ENCODE measurements at regions not wholly inside any gene's neighbourhood (a gene's known extent, or its start where the extent isn't known, plus 50 kb on each side); places are given as distances from the start of the nearest gene placed in this dataset.

- DNase-seq: no peak
Measured at GRCh38 chr11:128407962-128408361, 179.4 kb downstream of the ETS1 start.

DNA sequence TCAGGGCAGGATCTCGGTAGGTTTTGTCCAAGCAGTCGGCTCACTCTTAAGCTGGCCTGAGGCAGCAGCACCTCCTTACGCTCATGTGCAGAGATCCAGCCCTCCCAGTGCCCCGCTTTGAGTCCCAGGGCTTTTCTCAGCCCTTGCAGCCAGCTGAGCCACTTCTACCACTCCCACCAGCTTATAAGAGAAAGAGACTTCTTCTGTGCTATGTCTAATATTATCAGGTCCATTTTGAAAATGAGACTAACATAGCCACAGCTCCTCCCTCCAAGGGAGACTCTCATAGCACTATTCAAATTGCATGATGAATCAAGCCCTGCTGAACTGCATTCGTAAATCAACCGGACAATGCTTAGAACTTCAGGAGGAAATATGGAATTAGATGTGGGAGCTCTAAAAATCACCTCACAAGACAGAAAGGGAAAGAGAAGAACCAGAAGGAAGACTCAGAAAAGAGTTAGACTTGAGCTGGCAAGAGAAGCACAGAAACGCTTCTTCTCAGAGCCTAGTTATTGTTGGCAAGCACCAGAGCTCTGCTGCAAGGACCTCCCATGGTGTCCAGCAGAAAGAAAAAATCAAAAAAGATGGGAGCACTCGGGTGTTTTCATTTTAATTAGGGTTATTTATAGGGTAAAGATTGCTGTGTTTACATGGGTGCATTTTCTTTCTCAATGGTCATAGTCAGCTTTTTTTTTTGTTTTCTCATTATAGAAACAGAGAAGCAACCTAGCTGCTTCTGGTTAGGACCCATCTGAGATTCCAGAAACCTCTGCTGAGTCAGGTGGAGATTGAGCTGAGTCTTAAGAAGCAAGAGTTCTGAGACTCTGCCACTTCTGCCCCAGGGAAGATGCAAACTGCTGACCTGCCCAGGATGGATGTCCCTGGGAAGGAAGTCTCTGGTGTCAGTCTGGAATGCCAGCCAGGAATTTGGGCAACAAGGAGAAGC lies 181.4 kb downstream of the ETS1 start:
- no peak for DNase-seq

- no peak for DNase-seq
Measured at GRCh38 chr11:128405112-128405511, 182.2 kb downstream of the ETS1 start.

GRCh38 chr11:128404437-128404836 lies 182.9 kb downstream of the ETS1 start:
- no peak for DNase-seq

DNA sequence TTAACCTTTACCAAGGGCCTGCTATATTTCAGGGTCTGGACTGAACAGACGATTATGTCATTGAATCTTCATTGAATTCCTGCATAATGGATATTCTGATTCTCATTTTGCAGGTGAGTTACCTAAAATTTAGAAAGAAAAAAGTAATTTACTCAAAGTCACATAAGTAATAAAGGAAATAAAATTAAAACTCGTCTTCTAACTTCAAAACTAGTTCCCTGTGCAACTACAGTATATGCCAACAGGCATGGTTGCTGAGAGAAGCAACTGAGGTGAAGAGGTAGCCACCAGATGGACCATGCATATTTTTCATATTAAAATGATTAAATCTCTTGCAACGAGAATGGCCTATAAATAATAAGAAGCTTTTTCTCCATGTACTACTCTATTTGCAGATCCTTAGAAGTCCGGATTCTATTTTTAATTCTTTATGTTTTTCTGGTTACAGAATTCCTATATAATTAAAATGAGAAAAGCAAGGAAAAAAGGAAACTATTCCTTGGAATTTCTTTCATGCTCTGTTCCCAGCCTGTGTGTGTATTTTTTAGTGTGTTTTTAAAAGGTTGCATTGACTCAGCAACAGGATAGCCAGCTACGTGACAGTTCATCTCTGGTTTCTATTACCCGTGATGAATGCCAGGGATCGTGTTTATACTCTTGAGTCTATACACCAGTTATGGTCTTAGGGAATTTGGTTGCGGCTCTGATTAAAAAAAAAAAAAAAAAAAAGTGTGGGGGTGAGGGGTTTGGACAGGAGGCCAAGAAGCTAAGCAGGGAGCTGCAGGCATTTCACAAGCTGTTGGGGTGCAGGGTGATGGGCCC lies 186.8 kb downstream of the ETS1 start:
- DNase-seq: no peak

- no peak for DNase-seq
Measured at GRCh38 chr11:128399251-128400121, 187.9 kb downstream of the ETS1 start.

DNA sequence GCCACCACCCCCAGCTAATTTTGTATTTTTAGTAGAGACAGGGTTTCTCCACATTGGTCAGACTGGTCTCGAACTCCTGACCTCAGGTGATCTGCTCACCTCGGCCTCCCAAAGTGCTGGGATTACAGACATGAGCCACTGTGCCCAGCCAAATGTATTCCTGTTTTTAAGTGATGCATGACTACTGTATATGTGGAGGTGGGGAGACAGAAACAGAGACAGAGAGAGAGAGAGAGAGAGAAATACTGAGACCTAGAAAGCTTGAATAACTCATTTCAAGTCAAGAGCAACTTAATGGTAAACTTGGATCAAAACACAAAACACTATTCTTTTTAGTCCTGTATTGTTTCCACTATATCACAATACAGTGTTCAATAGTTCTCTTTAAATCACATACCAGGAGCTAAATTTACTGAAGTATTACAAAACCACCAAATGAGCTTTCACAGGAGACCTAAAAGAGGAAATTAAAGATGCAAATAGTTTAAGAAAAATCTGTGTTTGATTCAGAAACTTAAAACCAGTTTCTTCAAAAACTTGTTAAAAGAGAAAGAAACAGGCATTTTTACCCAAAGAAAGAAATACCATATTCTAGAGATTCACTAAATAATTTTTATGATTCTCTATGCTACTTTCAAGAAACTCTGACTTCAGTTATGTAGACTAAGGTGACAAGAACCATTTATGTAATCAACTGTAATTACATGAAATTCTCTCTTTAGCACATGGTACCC lies 188.7 kb downstream of the ETS1 start:
- no peak for DNase-seq

DNA sequence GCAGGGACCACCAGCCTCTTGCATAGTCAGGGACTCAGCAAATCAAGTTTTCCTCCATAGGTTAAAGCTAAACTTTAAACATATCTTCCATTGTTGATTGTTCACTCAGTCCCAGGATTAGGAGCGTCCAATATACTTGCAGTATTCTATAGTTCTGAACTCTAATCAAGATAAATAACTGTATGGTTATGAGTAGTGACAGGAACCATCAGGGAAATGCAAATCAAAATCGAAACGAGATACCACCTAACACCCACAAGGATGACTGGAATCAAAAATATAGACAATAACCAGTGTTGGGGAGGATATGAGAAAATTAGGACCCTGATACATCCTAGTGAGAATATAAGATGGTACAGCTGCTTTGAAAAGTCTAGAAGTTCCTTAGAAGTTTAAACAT lies 190.0 kb downstream of the ETS1 start:
- DNase-seq: no peak

GRCh38 chr11:128394431-128395089 lies 192.8 kb downstream of the ETS1 start:
- DNase-seq: no peak

- no peak for DNase-seq
Measured at GRCh38 chr11:128392259-128392658, 195.1 kb downstream of the ETS1 start.

GRCh38 chr11:128391811-128392210 lies 195.5 kb downstream of the ETS1 start:
- no peak for DNase-seq

DNA sequence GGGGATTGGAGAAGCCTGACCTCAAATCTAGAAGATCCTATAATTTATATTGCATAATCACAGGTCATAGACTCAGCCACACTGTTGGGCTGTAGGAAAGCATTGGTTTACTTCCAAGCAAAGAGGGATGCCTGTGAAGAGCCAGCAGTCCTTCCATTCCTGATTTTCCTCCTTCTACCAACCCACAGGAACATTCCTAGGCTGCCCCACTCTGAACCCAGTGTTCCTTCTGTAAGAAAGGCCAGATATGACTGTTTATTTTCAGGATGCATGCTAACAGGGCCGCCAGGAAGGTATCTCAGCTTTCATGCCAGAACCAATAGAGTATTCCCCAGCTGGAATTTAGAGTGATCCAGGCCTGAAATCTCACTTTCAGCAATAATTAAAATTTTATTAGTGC lies 197.1 kb downstream of the ETS1 start:
- no peak for DNase-seq

DNA sequence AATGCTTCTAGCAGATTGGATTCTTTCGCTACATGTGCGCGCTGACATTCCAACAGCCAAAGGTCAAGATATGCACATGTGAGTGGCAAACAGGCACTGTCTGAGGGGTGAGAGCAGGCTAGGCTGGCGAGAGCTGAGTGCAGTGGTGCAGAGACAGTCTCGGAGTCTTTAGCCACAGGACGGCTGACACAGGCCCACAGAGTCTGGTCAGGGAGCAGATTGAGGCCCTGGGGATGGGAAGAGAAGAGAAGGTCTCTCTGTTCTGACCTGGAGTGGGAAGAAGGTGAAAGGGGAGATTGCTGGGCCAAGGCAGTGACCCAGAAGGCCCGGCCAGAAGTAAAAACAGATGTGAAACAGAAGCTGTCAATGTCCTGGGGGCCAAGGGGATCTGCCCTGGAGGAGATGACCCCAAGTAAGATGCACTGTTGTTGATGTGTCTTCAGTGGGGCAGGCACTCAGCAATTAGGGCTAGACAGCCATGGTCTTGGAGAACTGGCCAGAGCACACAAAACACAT lies 197.8 kb downstream of the ETS1 start:
- DNase-seq: no peak

- DNase-seq: no peak
Measured at GRCh38 chr11:128388206-128388815, 199.0 kb downstream of the ETS1 start.

DNA sequence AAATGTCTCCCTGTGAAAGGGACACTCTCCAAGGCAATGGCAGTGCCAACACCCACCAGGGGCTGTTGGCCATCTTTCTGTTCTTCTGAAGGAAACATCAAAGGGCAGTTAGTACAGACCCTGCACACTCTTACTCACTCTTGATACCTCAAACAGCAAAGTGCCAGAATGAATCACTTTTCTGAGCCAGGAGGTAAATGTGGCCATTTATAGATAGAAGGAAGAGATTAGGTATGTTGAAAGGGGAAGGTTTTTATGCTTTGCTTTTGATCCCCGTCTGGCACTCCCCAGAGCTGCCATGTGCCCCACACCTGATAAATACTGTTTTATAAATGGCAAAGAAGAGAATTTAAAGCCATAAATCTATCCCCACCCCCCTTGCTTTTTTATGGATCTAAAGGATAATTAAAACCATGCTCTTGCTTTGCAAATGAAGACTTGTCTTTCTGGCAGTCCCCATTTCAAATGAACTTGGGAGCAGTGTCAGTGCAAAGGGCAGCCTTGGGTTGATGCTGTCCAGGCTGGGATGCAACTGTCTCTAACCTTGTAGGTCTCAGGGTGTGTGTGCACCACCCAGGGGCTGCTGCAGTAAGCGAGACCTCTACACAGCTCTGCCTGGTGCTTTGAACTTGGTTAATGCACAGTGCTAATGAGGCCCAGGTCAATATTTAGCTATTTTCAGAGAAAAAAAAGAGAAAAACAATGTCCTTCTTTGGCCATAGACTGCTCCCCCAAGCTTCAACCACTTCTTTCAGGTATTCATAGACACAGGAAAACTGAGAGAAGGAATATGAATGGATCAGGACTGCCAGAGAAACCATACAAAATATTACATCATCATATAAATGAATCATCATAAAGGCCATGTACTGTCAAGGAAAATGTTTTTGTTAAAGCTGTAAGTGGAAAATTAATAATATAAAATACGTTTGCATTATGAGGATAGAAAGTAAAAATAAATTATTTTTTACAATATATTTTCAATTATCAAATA lies 207.5 kb downstream of the ETS1 start:
- no peak for DNase-seq

GRCh38 chr11:128375961-128376360 lies 211.4 kb downstream of the ETS1 start:
- DNase-seq: no peak

GRCh38 chr11:128374026-128374425 lies 213.3 kb downstream of the ETS1 start:
- DNase-seq: no peak

GRCh38 chr11:128372977-128373376 lies 214.4 kb downstream of the ETS1 start:
- no peak for DNase-seq

DNA sequence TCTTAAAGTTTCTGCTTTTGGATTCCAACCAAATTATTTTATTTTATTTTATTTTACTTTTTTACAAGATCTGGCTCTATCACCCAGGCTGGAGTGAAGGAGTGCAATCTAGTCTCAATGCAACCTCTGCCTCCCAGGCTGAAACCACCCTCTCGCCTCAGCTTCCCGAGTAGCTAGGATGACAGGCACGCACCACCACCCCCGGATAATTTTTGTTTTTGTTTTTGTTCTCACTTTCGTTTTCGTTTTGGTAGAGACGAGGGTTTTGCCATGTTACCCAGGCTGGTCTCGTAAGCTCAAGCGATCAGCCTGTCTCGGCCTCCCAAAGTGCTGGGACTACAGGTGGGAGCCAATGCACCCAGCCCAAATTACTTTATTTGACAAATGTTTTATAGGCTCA lies 219.8 kb downstream of the ETS1 start:
- no peak for DNase-seq

- peak; percentile 50 for DNase-seq
Measured at GRCh38 chr11:128365044-128365443, 222.3 kb downstream of the ETS1 start.

All from DMS53 (cell line).